ENCODE measurements at regions not wholly inside any gene's neighbourhood (a gene's known extent, or its start where the extent isn't known, plus 50 kb on each side); places are given as distances from the start of the nearest gene placed in this dataset.
"Not testable (repeated sequence)": the region's sequence is repeated elsewhere in the genome, so short reads cannot be mapped to it uniquely, and the experiment has no call there.

DNA sequence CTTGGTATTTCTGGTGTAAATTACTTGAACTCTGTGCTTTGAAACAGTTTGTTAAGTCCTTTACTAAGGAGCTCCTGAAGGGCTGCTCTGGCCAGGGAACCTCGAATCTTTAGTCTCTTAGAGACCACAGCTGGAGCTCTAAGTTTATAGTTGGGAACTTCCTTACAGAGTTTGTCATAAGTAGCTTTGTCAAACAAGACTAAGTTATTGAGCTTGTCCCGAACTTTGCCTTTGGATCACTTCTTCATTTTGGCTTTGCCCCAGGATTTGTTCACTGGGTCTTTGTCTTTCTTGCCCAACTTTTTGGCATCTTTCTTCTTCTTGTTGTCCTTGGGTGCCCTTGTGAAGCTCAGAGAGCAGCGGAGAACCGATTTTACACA lies 64.8 kb downstream of the FAM50B start:
- Histone ChIP-seq H3K4me3 (ENCODE audit: low read depth in 1 of 2, low read length in 2 of 2) (no peak overlapping the region), H3K9me3 (ENCODE audit: insufficient read depth, low read length, severe bottlenecking) (no peaks in the 10 kb centered on the region), H3K9ac (ENCODE audit: low read depth, low read length) (no peak overlapping the region), H2AFZ (ENCODE audit: low read depth, low read length) (no peak overlapping the region), H3K4me1 (ENCODE audit: insufficient read depth, low read length) (peaks cover 22% of the 10 kb centered on the region), H4K20me1 (ENCODE audit: insufficient read depth, low read length) (peaks cover 10% of the 10 kb centered on the region), H3K4me2 (ENCODE audit: insufficient read depth, low read length) (no peak overlapping the region), H3K79me2 (ENCODE audit: insufficient read depth, low read length) (no peaks in the 10 kb centered on the region), H3K27me3 (ENCODE audit: insufficient read depth, low read length, poor library complexity) (peaks cover 36% of the 10 kb centered on the region), H3K36me3 (ENCODE audit: insufficient read depth, low read length) (no peaks in the 10 kb centered on the region), H3K27ac (ENCODE audit: low read length) (no peak overlapping the region)
- DNase-seq = no peak
- TF ChIP-seq, protein P1, sequence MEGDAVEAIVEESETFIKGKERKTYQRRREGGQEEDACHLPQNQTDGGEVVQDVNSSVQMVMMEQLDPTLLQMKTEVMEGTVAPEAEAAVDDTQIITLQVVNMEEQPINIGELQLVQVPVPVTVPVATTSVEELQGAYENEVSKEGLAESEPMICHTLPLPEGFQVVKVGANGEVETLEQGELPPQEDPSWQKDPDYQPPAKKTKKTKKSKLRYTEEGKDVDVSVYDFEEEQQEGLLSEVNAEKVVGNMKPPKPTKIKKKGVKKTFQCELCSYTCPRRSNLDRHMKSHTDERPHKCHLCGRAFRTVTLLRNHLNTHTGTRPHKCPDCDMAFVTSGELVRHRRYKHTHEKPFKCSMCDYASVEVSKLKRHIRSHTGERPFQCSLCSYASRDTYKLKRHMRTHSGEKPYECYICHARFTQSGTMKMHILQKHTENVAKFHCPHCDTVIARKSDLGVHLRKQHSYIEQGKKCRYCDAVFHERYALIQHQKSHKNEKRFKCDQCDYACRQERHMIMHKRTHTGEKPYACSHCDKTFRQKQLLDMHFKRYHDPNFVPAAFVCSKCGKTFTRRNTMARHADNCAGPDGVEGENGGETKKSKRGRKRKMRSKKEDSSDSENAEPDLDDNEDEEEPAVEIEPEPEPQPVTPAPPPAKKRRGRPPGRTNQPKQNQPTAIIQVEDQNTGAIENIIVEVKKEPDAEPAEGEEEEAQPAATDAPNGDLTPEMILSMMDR (IDR thresholded peaks at IDR 0.05; ENCODE audit: borderline replicate concordance, extremely low read depth, low read length, poor library complexity, severe bottlenecking) = no peak
- no peak for TF ChIP-seq EZH2 (IDR thresholded peaks at IDR 0.05; ENCODE audit: borderline replicate concordance, low read depth, low read length, severe bottlenecking)
- no peak for ATAC-seq (ENCODE audit: insufficient read depth, low read depth)

- peak; percentile 99 for ATAC-seq (ENCODE audit: insufficient read depth, low read depth)
- Histone ChIP-seq H3K4me1 (ENCODE audit: insufficient read depth, low read length) (peaks cover 22% of the 10 kb centered on the region), H3K9me3 (ENCODE audit: insufficient read depth, low read length, severe bottlenecking) (no peaks in the 10 kb centered on the region), H3K27ac (ENCODE audit: low read length) (no peak overlapping the region), H3K9ac (ENCODE audit: low read depth, low read length) (no peak overlapping the region), H3K36me3 (ENCODE audit: insufficient read depth, low read length) (no peaks in the 10 kb centered on the region), H3K4me3 (ENCODE audit: low read depth in 1 of 2, low read length in 2 of 2) (no peak overlapping the region), H4K20me1 (ENCODE audit: insufficient read depth, low read length) (peaks cover 10% of the 10 kb centered on the region), H3K4me2 (ENCODE audit: insufficient read depth, low read length) (peak overlapping the region; percentile 38; the same call in 1 of the 2 replicates), H3K79me2 (ENCODE audit: insufficient read depth, low read length) (no peaks in the 10 kb centered on the region), H2AFZ (ENCODE audit: low read depth, low read length) (no peak overlapping the region), H3K27me3 (ENCODE audit: insufficient read depth, low read length, poor library complexity) (peaks cover 29% of the 10 kb centered on the region)
- DNase-seq = peak; percentile 73
- TF ChIP-seq EZH2 (IDR thresholded peaks at IDR 0.05; ENCODE audit: borderline replicate concordance, low read depth, low read length, severe bottlenecking) = no peak
- TF ChIP-seq, protein P1 (IDR thresholded peaks at IDR 0.05; ENCODE audit: borderline replicate concordance, extremely low read depth, low read length, poor library complexity, severe bottlenecking) = peak; percentile 2
Observed at GRCh38 chr6:3915076-3915791, 66.1 kb downstream of the FAM50B start.

- Histone ChIP-seq H3K4me3 (ENCODE audit: low read depth in 1 of 2, low read length in 2 of 2) (no peak overlapping the region), H3K79me2 (ENCODE audit: insufficient read depth, low read length) (no peaks in the 10 kb centered on the region), H3K9ac (ENCODE audit: low read depth, low read length) (no peak overlapping the region), H3K36me3 (ENCODE audit: insufficient read depth, low read length) (no peaks in the 10 kb centered on the region), H3K4me2 (ENCODE audit: insufficient read depth, low read length) (no peak overlapping the region), H3K27ac (ENCODE audit: low read length) (no peak overlapping the region), H4K20me1 (ENCODE audit: insufficient read depth, low read length) (peaks cover 10% of the 10 kb centered on the region), H2AFZ (ENCODE audit: low read depth, low read length) (no peak overlapping the region), H3K9me3 (ENCODE audit: insufficient read depth, low read length, severe bottlenecking) (no peaks in the 10 kb centered on the region), H3K4me1 (ENCODE audit: insufficient read depth, low read length) (peaks cover 22% of the 10 kb centered on the region), H3K27me3 (ENCODE audit: insufficient read depth, low read length, poor library complexity) (peaks cover 24% of the 10 kb centered on the region)
- ATAC-seq (ENCODE audit: insufficient read depth, low read depth) = no peak
- TF ChIP-seq EZH2 (IDR thresholded peaks at IDR 0.05; ENCODE audit: borderline replicate concordance, low read depth, low read length, severe bottlenecking) = no peak
- TF ChIP-seq, protein P1 (IDR thresholded peaks at IDR 0.05; ENCODE audit: borderline replicate concordance, extremely low read depth, low read length, poor library complexity, severe bottlenecking) = no peak
- DNase-seq = no peak
Observed at GRCh38 chr6:3916211-3916610, 67.0 kb downstream of the FAM50B start.

DNA sequence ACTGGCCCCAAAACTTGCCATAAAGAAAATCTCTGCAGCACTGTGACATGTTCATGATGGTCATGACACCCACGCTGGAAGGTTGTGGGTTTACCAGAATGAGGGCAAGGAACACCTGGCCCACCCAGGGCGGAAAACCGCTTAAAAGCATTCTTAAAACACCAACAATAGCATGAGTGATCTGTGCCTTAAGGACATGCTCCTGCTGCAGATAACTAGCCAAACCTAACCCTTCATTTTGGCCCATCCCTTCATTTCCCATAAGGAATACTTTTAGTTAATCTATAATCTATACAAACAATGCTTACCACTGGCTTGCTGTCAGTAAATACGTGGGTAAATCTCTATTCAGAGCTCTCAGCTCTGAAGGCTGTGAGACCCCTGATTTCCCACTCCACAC lies 67.6 kb downstream of the FAM50B start:
- H2AFZ ChIP-seq (ENCODE audit: low read depth, low read length); H3K4me3 ChIP-seq (ENCODE audit: low read depth in 1 of 2, low read length in 2 of 2); H3K27ac ChIP-seq (ENCODE audit: low read length); H4K20me1 ChIP-seq (ENCODE audit: insufficient read depth, low read length); H3K9ac ChIP-seq (ENCODE audit: low read depth, low read length); H3K9me3 ChIP-seq (ENCODE audit: insufficient read depth, low read length, severe bottlenecking); H3K4me2 ChIP-seq (ENCODE audit: insufficient read depth, low read length); H3K36me3 ChIP-seq (ENCODE audit: insufficient read depth, low read length); ATAC-seq (ENCODE audit: insufficient read depth, low read depth); H3K79me2 ChIP-seq (ENCODE audit: insufficient read depth, low read length): not testable (repeated sequence)
- Histone ChIP-seq H3K27me3 (ENCODE audit: insufficient read depth, low read length, poor library complexity) (peaks cover 19% of the 10 kb centered on the region), H3K4me1 (ENCODE audit: insufficient read depth, low read length) (peaks cover 22% of the 10 kb centered on the region)
- peak; percentile 7 for DNase-seq

All from DND-41 (cell line).